ENCODE measurements at regions not wholly inside any gene's neighbourhood (a gene's known extent, or its start where the extent isn't known, plus 50 kb on each side); places are given as distances from the start of the nearest gene placed in this dataset.

DNA sequence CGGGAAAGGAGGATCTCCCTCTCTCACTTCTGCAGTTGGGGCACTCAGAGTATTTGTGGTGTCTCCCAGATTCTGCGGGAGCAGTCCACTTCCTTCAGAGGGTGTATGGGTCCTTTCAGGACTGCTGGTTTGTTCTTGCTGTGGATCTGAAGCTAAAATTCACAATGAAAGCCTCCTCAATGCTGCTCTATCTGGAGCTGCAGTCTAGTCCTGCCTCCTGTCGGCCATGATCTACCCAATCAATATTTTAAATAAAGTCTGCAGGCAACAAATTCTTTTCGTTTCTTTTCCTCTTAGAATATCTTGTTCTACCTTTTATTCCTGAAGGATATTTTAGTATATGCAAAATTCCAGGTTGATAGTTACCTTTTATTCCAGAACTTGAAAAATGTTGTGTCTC is 226.1 kb upstream of the AR start:
- no peak for TF ChIP-seq EZH2 (IDR thresholded peaks at IDR 0.05; ENCODE audit: insufficient read depth, low read length)
- no peak for TF ChIP-seq CTCF (IDR thresholded peaks at IDR 0.05; ENCODE audit: insufficient read depth, low read depth, low read length)

All from astrocyte (in vitro differentiated cells and primary cell).